HL-60 (cell line): ENCODE measurements at regions not wholly inside any gene's neighbourhood (a gene's known extent, or its start where the extent isn't known, plus 50 kb on each side); places are given as distances from the start of the nearest gene placed in this dataset.

Experiments used
- DNase-seq, 2 experiments: peaks; one replicate each; pipeline ENCODE4 v3.0.0-alpha.2; 2010 to 2020; ENCODE audit warnings: low read depth in 1 of 2, low spot score in 1 of 2
- H3K27ac ChIP-seq: fragments of 250-450 bp; sonication (Bioruptor Pico); replicated peaks from 2 replicates; pipeline ENCODE4 v1.5.1; 2020; ENCODE audit warnings: mild to moderate bottlenecking, moderate library complexity
- H3K27me3 ChIP-seq: fragments of 250-450 bp; sonication (Bioruptor Pico); 2 replicates; pipeline ENCODE4 v1.5.1; 2021; ENCODE audit warnings: mild to moderate bottlenecking, moderate library complexity; ENCODE audit not compliant: insufficient read depth, poor library complexity, severe bottlenecking
- H3K4me3 ChIP-seq: replicated peaks from 2 replicates; pipeline ENCODE4 v1.5.1; 2011; ENCODE audit warnings: mild to moderate bottlenecking, control low read depth, low read length; ENCODE audit not compliant: insufficient read depth
- GABPA ChIP-seq: IDR thresholded peaks from 2 replicates; pipeline ENCODE4 v1.6.1; 2012; ENCODE audit warnings: low read depth
- POLR2AphosphoS5 ChIP-seq: IDR thresholded peaks from 2 replicates; pipeline ENCODE4 v1.6.1; 2012; ENCODE audit warnings: low read depth
- SPI1 ChIP-seq: IDR thresholded peaks from 2 replicates; pipeline ENCODE4 v1.6.1; 2012; ENCODE audit warnings: low read depth, mild to moderate bottlenecking, borderline replicate concordance
- TF ChIP-seq, protein P1 (sequence below): IDR thresholded peaks from one replicate; pipeline ENCODE4 v1.5.1; 2011; ENCODE audit warnings: low read length, control low read depth, inconsistent platforms; ENCODE audit not compliant: insufficient read depth
- TF ChIP-seq, protein P2 (sequence below): IDR thresholded peaks from 2 replicates; pipeline ENCODE4 v1.6.1; 2012; ENCODE audit warnings: low read depth; ENCODE audit not compliant: insufficient replicate concordance

DNA sequence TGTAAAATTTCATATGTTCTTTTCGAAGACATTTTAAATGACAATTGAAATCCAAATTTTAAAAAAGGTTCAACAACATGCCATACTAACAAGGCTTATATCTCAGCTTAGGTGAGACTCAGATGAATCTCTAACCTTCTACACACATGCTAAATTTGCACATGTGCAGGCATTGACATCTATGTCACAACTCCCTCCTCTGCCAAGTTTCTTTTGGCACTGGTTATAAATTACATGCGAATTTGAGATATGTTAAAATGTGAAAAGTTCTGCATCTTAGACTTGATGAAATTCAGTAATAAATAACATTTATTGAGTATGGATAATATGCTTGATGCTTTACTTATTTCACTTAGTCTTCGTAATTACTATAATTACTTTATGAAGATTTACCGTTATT, 234.3 kb downstream of the TLE4 start:
- Histone ChIP-seq H3K27me3 (no peaks in the 10 kb centered on the region), H3K27ac (no peak overlapping the region), H3K4me3 (no peak overlapping the region)
- TF ChIP-seq, protein P1, sequence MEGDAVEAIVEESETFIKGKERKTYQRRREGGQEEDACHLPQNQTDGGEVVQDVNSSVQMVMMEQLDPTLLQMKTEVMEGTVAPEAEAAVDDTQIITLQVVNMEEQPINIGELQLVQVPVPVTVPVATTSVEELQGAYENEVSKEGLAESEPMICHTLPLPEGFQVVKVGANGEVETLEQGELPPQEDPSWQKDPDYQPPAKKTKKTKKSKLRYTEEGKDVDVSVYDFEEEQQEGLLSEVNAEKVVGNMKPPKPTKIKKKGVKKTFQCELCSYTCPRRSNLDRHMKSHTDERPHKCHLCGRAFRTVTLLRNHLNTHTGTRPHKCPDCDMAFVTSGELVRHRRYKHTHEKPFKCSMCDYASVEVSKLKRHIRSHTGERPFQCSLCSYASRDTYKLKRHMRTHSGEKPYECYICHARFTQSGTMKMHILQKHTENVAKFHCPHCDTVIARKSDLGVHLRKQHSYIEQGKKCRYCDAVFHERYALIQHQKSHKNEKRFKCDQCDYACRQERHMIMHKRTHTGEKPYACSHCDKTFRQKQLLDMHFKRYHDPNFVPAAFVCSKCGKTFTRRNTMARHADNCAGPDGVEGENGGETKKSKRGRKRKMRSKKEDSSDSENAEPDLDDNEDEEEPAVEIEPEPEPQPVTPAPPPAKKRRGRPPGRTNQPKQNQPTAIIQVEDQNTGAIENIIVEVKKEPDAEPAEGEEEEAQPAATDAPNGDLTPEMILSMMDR: no peak
- TF ChIP-seq, protein P2, sequence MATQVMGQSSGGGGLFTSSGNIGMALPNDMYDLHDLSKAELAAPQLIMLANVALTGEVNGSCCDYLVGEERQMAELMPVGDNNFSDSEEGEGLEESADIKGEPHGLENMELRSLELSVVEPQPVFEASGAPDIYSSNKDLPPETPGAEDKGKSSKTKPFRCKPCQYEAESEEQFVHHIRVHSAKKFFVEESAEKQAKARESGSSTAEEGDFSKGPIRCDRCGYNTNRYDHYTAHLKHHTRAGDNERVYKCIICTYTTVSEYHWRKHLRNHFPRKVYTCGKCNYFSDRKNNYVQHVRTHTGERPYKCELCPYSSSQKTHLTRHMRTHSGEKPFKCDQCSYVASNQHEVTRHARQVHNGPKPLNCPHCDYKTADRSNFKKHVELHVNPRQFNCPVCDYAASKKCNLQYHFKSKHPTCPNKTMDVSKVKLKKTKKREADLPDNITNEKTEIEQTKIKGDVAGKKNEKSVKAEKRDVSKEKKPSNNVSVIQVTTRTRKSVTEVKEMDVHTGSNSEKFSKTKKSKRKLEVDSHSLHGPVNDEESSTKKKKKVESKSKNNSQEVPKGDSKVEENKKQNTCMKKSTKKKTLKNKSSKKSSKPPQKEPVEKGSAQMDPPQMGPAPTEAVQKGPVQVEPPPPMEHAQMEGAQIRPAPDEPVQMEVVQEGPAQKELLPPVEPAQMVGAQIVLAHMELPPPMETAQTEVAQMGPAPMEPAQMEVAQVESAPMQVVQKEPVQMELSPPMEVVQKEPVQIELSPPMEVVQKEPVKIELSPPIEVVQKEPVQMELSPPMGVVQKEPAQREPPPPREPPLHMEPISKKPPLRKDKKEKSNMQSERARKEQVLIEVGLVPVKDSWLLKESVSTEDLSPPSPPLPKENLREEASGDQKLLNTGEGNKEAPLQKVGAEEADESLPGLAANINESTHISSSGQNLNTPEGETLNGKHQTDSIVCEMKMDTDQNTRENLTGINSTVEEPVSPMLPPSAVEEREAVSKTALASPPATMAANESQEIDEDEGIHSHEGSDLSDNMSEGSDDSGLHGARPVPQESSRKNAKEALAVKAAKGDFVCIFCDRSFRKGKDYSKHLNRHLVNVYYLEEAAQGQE: no peak
- no peak for TF ChIP-seq POLR2AphosphoS5
- TF ChIP-seq GABPA: no peak
- TF ChIP-seq SPI1: no peak
- DNase-seq: no peak

DNA sequence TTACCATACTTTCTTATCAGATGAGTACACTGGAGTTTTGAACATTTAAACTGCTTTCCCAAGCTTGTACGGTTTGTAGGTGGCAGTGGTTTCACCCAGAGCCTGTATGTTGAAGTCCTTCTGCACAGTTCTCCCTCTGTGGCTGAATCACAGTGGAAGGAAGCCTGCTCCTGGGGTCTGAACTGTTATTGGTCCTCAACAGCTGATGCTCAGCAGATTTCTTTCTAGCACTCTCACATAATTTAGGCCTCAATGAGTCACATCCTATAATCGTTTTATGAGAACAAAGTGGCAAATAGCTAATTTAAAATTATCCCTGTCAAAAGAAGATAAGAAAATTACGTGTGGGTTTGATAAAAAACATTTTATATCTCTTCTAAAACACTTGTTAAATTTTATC, 229.7 kb downstream of the TLE4 start:
- no peak overlapping the region for H3K4me3 ChIP-seq
- DNase-seq: no peak
- TF ChIP-seq POLR2AphosphoS5 (no peak), SPI1 (no peak), GABPA (no peak)
- TF ChIP-seq, protein P1: no peak
- TF ChIP-seq, protein P2: no peak
- H3K27ac ChIP-seq: no peak overlapping the region
- H3K27me3 ChIP-seq: no peaks in the 10 kb centered on the region

DNA sequence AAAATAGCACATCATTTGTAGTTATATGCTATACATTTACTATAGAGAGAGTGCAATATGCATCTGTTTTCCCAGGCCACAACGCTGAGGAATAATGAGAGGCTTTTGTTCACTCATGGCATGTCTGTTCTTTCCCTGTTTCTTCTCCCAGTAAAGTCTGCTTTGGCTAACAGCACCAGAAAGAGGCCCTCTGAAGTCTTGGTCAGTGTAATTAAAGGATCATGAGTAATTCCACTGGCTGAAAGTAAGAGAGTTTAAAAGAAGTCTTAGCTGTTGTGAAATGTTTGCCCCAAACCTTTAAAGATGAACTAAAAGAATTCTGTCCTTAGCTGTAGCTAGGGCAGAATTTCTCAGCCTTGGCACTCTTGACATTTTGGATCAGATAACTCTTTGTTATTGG, 228.8 kb downstream of the TLE4 start:
- DNase-seq: no peak
- no peaks in the 10 kb centered on the region for H3K27me3 ChIP-seq
- TF ChIP-seq POLR2AphosphoS5 (no peak), SPI1 (no peak), GABPA (no peak)
- TF ChIP-seq, protein P2: no peak
- TF ChIP-seq, protein P1: no peak
- H3K27ac ChIP-seq: no peak overlapping the region
- no peak overlapping the region for H3K4me3 ChIP-seq
